ENCODE measurements at regions not wholly inside any gene's neighbourhood (a gene's known extent, or its start where the extent isn't known, plus 50 kb on each side); places are given as distances from the start of the nearest gene placed in this dataset.
"Not testable (repeated sequence)": the region's sequence is repeated elsewhere in the genome, so short reads cannot be mapped to it uniquely, and the experiment has no call there.

GRCh38 chr2:238774071-238774470 lies 73.8 kb upstream of the TWIST2 start:
- Histone ChIP-seq H3K4me3 (no peak overlapping the region), H3K9me3 (no peaks in the 10 kb centered on the region), H3K27ac (no peak overlapping the region), H3K27me3 (peaks cover 0 to 16% (median 0%) of the 10 kb centered on the region in 4 donors), H3K36me3 (no peaks in the 10 kb centered on the region), H3K4me1 (no peaks in the 10 kb centered on the region)
- DNase-seq (no peak), ATAC-seq (no peak), FAIRE-seq (no peak)
- intact Hi-C loops (cut with DNase I): no loop called here
- 81 to 85% methylated on average over 7 of the region's 7 CpGs for WGBS, 2 donors
- no peak for TF ChIP-seq CTCF (IDR thresholded peaks at IDR 0.05)

GRCh38 chr2:238774980-238775509 lies 72.8 kb upstream of the TWIST2 start:
- H3K4me3 ChIP-seq: no peak overlapping the region
- intact Hi-C loops (cut with DNase I): no loop called here
- no peaks in the 10 kb centered on the region for H3K36me3 ChIP-seq
- no peak for FAIRE-seq
- H3K27ac ChIP-seq: no peak overlapping the region
- peaks cover 0 to 10% (median 0%) of the 10 kb centered on the region in 4 donors for H3K27me3 ChIP-seq
- WGBS, 2 donors: 29 to 31% methylated on average over 5 of the region's 5 CpGs
- no peak for DNase-seq
- no peak for TF ChIP-seq CTCF (IDR thresholded peaks at IDR 0.05)
- ATAC-seq: no peak
- no peaks in the 10 kb centered on the region for H3K4me1 ChIP-seq
- no peaks in the 10 kb centered on the region for H3K9me3 ChIP-seq

GRCh38 chr2:238775591-238775990 lies 72.3 kb upstream of the TWIST2 start:
- intact Hi-C loops (cut with DNase I): no loop called here
- 65 to 66% methylated on average over 11 of the region's 11 CpGs for WGBS, 2 donors
- no peak overlapping the region for H3K27ac ChIP-seq
- no peaks in the 10 kb centered on the region for H3K9me3 ChIP-seq
- H3K27me3 ChIP-seq: peaks cover 0 to 10% (median 0%) of the 10 kb centered on the region in 4 donors
- no peak for ATAC-seq
- H3K4me1 ChIP-seq: no peaks in the 10 kb centered on the region
- no peak overlapping the region for H3K4me3 ChIP-seq
- no peak for FAIRE-seq
- DNase-seq: no peak
- TF ChIP-seq CTCF (IDR thresholded peaks at IDR 0.05): no peak
- H3K36me3 ChIP-seq: no peaks in the 10 kb centered on the region

GRCh38 chr2:238776003-238776760 lies 71.7 kb upstream of the TWIST2 start:
- intact Hi-C loops (cut with DNase I): no loop called here
- no peak for TF ChIP-seq CTCF (IDR thresholded peaks at IDR 0.05)
- H3K4me3 ChIP-seq: no peak overlapping the region
- H3K27me3 ChIP-seq: peaks cover 0 to 8% (median 0%) of the 10 kb centered on the region in 4 donors
- WGBS, 2 donors: 56 to 63% methylated on average over 19 to 20 of the region's 20 CpGs
- no peaks in the 10 kb centered on the region for H3K9me3 ChIP-seq
- DNase-seq (no peak), ATAC-seq (no peak), FAIRE-seq (no peak)
- H3K27ac ChIP-seq: no peak overlapping the region
- no peaks in the 10 kb centered on the region for H3K4me1 ChIP-seq
- H3K36me3 ChIP-seq: no peaks in the 10 kb centered on the region

- H3K9me3 ChIP-seq; intact Hi-C loops (cut with DNase I); ATAC-seq; FAIRE-seq; H3K36me3 ChIP-seq; H3K27me3 ChIP-seq; DNase-seq; H3K4me3 ChIP-seq; H3K4me1 ChIP-seq; H3K27ac ChIP-seq: not testable (repeated sequence)
- WGBS, 2 donors: 9 to 12% methylated on average over 8 of the region's 8 CpGs
Observed at GRCh38 chr2:238776761-238777046, 71.2 kb upstream of the TWIST2 start.

Data from pancreas (tissue), 10 donors.